RWPE2 (cell line): ENCODE measurements at regions not wholly inside any gene's neighbourhood (a gene's known extent, or its start where the extent isn't known, plus 50 kb on each side); places are given as distances from the start of the nearest gene placed in this dataset.

Experiments
- ATAC-seq: fragments of 200-7000 bp; cut with Tn5 transposase; 3 replicates; pipeline ENCODE4 v1.9.1; 2021; ENCODE audit warnings: low read depth
- DNase-seq: peaks from one replicate; pipeline ENCODE4 v3.0.0-alpha.2; 2020; ENCODE audit warnings: low spot score
- H3K27ac ChIP-seq: fragments of 450-650 bp; 2 replicates; pipeline ENCODE4 v1.5.1; 2017; ENCODE audit warnings: mild to moderate bottlenecking; ENCODE audit not compliant: poor library complexity, severe bottlenecking
- H3K27me3 ChIP-seq: fragments of 250-450 bp; sonication (Bioruptor Pico); 2 replicates; pipeline ENCODE4 v1.5.1; 2021; ENCODE audit warnings: mild to moderate bottlenecking, moderate library complexity; ENCODE audit not compliant: insufficient read depth, poor library complexity, severe bottlenecking
- H3K36me3 ChIP-seq: fragments of 250-450 bp; sonication (Bioruptor Pico); 2 replicates; pipeline ENCODE4 v1.5.1; 2020; ENCODE audit warnings: low read depth, mild to moderate bottlenecking, moderate library complexity
- H3K4me1 ChIP-seq: fragments of 250-450 bp; sonication (Bioruptor Pico); 2 replicates; pipeline ENCODE4 v1.5.1; 2021; ENCODE audit warnings: mild to moderate bottlenecking, moderate library complexity; ENCODE audit not compliant: insufficient read depth, poor library complexity, severe bottlenecking
- H3K4me3 ChIP-seq: fragments of 250-450 bp; sonication (Bioruptor Pico); 2 replicates; pipeline ENCODE4 v1.5.1; 2021; ENCODE audit warnings: mild to moderate bottlenecking, moderate library complexity; ENCODE audit not compliant: severe bottlenecking
- H3K9me3 ChIP-seq: fragments of 250-450 bp; sonication (Bioruptor Pico); 2 replicates; pipeline ENCODE4 v1.5.1; 2021; ENCODE audit warnings: mild to moderate bottlenecking, moderate library complexity; ENCODE audit not compliant: severe bottlenecking
- TF ChIP-seq, protein P1 (sequence below): fragments of 450-650 bp; IDR thresholded peaks from one replicate; pipeline ENCODE4 v1.5.1; 2017; ENCODE audit warnings: mild to moderate bottlenecking, moderate library complexity; ENCODE audit not compliant: poor library complexity, severe bottlenecking

DNA sequence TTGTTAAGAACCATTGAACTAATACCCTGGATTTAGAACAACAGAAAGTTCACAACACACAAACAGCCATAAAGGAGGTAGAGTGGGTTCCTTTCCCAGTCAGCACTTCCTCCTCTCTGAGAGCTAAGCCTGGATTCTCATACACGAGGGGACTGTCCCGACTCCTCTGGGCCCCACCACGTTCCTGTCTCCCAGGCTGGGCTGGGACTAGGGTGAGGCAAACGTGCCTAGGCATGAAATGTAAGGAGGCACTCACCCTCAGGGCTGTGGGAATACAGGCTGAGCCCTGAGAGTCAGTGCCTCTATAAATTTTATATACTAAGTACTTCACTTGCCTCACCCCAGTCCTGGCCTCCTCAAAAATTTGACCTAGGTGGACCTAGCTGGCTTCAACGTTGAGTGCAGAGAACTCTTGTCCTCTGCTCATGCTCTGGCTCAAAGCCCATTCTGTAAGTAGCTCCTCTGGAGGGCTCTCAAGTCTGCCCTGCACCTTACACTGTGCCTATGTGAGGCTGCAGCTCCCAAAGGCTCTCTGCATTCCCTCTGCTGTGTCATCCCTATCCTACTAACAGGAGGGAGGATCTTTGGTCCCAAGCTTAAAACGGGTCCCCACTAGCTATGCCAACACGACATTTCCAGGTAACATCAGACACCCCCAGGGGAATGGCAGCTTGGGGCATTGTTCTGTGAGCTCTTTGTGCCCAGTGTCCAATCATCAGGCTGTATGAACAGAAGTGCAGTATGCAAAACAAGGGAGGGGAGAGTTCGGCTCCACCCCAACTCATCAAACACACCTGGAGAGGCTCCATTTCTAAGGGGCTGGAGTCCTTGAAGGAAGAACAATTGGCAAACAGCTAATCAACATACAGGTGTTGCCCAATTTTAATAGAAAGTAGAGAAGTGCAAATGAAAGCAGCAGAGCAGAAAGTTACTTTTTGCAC is 233.2 kb downstream of the RPLP1 start:
- peaks cover 6% of the 10 kb centered on the region for H3K9me3 ChIP-seq
- H3K27me3 ChIP-seq: peaks cover 5% of the 10 kb centered on the region
- no peak overlapping the region for H3K27ac ChIP-seq
- no peaks in the 10 kb centered on the region for H3K36me3 ChIP-seq
- H3K4me3 ChIP-seq: no peak overlapping the region
- no peaks in the 10 kb centered on the region for H3K4me1 ChIP-seq
- peak; percentile 40; the same call in 2 of the 3 replicates for ATAC-seq
- TF ChIP-seq, protein P1, sequence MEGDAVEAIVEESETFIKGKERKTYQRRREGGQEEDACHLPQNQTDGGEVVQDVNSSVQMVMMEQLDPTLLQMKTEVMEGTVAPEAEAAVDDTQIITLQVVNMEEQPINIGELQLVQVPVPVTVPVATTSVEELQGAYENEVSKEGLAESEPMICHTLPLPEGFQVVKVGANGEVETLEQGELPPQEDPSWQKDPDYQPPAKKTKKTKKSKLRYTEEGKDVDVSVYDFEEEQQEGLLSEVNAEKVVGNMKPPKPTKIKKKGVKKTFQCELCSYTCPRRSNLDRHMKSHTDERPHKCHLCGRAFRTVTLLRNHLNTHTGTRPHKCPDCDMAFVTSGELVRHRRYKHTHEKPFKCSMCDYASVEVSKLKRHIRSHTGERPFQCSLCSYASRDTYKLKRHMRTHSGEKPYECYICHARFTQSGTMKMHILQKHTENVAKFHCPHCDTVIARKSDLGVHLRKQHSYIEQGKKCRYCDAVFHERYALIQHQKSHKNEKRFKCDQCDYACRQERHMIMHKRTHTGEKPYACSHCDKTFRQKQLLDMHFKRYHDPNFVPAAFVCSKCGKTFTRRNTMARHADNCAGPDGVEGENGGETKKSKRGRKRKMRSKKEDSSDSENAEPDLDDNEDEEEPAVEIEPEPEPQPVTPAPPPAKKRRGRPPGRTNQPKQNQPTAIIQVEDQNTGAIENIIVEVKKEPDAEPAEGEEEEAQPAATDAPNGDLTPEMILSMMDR: no peak
- DNase-seq: no peak

- no peak for DNase-seq
- peaks cover 6% of the 10 kb centered on the region for H3K9me3 ChIP-seq
Observed at GRCh38 chr15:69686626-69687025, 234.0 kb downstream of the RPLP1 start.

GRCh38 chr15:69689133-69689532 is 236.5 kb downstream of the RPLP1 start:
- H3K27ac ChIP-seq: no peak overlapping the region
- no peaks in the 10 kb centered on the region for H3K4me1 ChIP-seq
- peaks cover 16% of the 10 kb centered on the region for H3K27me3 ChIP-seq
- no peak for ATAC-seq
- TF ChIP-seq, protein P1: no peak
- no peak overlapping the region for H3K4me3 ChIP-seq
- H3K36me3 ChIP-seq: no peaks in the 10 kb centered on the region
- no peaks in the 10 kb centered on the region for H3K9me3 ChIP-seq
- no peak for DNase-seq

More at GRCh38 chr15:69686626-69687025, 234.0 kb downstream of the RPLP1 start:
- Histone ChIP-seq H3K36me3 (no peaks in the 10 kb centered on the region), H3K4me3 (no peak overlapping the region), H3K4me1 (no peaks in the 10 kb centered on the region), H3K27ac (no peak overlapping the region), H3K27me3 (peaks cover 9% of the 10 kb centered on the region)
- ATAC-seq: no peak
- TF ChIP-seq, protein P1: no peak

- ATAC-seq: no peak
- TF ChIP-seq, protein P1: no peak
- DNase-seq: no peak
- Histone ChIP-seq H3K4me1 (no peaks in the 10 kb centered on the region), H3K4me3 (no peak overlapping the region), H3K27me3 (peaks cover 16% of the 10 kb centered on the region), H3K9me3 (no peaks in the 10 kb centered on the region), H3K36me3 (no peaks in the 10 kb centered on the region), H3K27ac (no peak overlapping the region)
Observed at GRCh38 chr15:69691307-69692015, 238.8 kb downstream of the RPLP1 start.
